ENCODE measurements at regions not wholly inside any gene's neighbourhood (a gene's known extent, or its start where the extent isn't known, plus 50 kb on each side); places are given as distances from the start of the nearest gene placed in this dataset.
"Not testable (repeated sequence)": the region's sequence is repeated elsewhere in the genome, so short reads cannot be mapped to it uniquely, and the experiment has no call there.

GRCh38 chr3:81182086-81182875, 579.2 kb downstream of the GBE1 start:
- TF ChIP-seq CTCF (IDR thresholded peaks at IDR 0.05); EP300 (IDR thresholded peaks at IDR 0.05; ENCODE audit: low read depth): not testable (repeated sequence)
